H9 (cell line): ENCODE measurements at regions not wholly inside any gene's neighbourhood (a gene's known extent, or its start where the extent isn't known, plus 50 kb on each side); places are given as distances from the start of the nearest gene placed in this dataset.

ENCODE experiments used
- DNase-seq: peaks from one replicate; pipeline ENCODE4 v3.0.0-alpha.2; 2017
- H2AFZ ChIP-seq: one replicate; pipeline ENCODE4 v1.6.1; 2013; ENCODE audit warnings: mild to moderate bottlenecking, low read length, control low read depth, moderate library complexity
- H2AK5ac ChIP-seq: 2 replicates; pipeline ENCODE4 v1.6.1; 2013; ENCODE audit warnings: low read length, control low read depth, mixed read lengths; ENCODE audit not compliant: insufficient read length
- H2BK120ac ChIP-seq: one replicate; pipeline ENCODE4 v1.6.1; 2013; ENCODE audit warnings: low read depth, mild to moderate bottlenecking, low read length, control low read depth, inconsistent platforms; ENCODE audit not compliant: poor library complexity, severe bottlenecking
- H2BK12ac ChIP-seq: 2 replicates; pipeline ENCODE4 v1.6.1; 2013; ENCODE audit warnings: low read length, control low read depth, mixed read lengths, low read depth; ENCODE audit not compliant: insufficient read length
- H2BK15ac ChIP-seq: 2 replicates; pipeline ENCODE4 v1.6.1; 2013; ENCODE audit warnings: low read depth, low read length, control low read depth
- H2BK20ac ChIP-seq: one replicate; pipeline ENCODE4 v1.6.1; 2013; ENCODE audit warnings: low read depth, mild to moderate bottlenecking, low read length, control low read depth, inconsistent platforms; ENCODE audit not compliant: poor library complexity, severe bottlenecking
- H2BK5ac ChIP-seq: 2 replicates; pipeline ENCODE4 v1.6.1; 2013; ENCODE audit warnings: low read length, control low read depth, mixed read lengths; ENCODE audit not compliant: insufficient read length
- H3K14ac ChIP-seq: 2 replicates; pipeline ENCODE4 v1.6.1; 2013; ENCODE audit warnings: low read length, control low read depth; ENCODE audit not compliant: insufficient read depth
- H3K18ac ChIP-seq: 2 replicates; pipeline ENCODE4 v1.6.1; 2013; ENCODE audit warnings: low read depth, mild to moderate bottlenecking, mixed read lengths, low read length, control low read depth; ENCODE audit not compliant: insufficient read length
- H3K23ac ChIP-seq: 2 replicates; pipeline ENCODE4 v1.6.1; 2013; ENCODE audit warnings: low read length, control low read depth, mixed read lengths, low read depth; ENCODE audit not compliant: insufficient read length
- H3K23me2 ChIP-seq: 2 replicates; pipeline ENCODE4 v1.6.1; 2013; ENCODE audit warnings: low read depth, mild to moderate bottlenecking, mixed read lengths, low read length, control low read depth; ENCODE audit not compliant: insufficient read length, poor library complexity, severe bottlenecking
- H3K27ac ChIP-seq: 2 replicates; pipeline ENCODE4 v1.5.1; 2013; ENCODE audit warnings: low read length, control low read depth, mixed read lengths, low read depth; ENCODE audit not compliant: insufficient read length
- H3K27me3 ChIP-seq: 2 replicates; pipeline ENCODE4 v1.6.1; 2013; ENCODE audit warnings: low read length, control low read depth, inconsistent platforms; ENCODE audit not compliant: insufficient read depth
- H3K4ac ChIP-seq: 2 replicates; pipeline ENCODE4 v1.6.1; 2013; ENCODE audit warnings: low read depth, mild to moderate bottlenecking, control low read depth, inconsistent platforms, low read length, moderate library complexity
- H3K4me1 ChIP-seq: 2 replicates; pipeline ENCODE4 v1.6.1; 2013; ENCODE audit warnings: low read length, control low read depth, inconsistent platforms; ENCODE audit not compliant: insufficient read depth
- H3K4me2 ChIP-seq: 2 replicates; pipeline ENCODE4 v1.6.1; 2013; ENCODE audit warnings: low read length, control low read depth, mixed read lengths; ENCODE audit not compliant: insufficient read length, insufficient read depth
- H3K56ac ChIP-seq: 2 replicates; pipeline ENCODE4 v1.6.1; 2013; ENCODE audit warnings: low read depth, mild to moderate bottlenecking, mixed read lengths, low read length, control low read depth; ENCODE audit not compliant: insufficient read length
- H3K79me1 ChIP-seq: 2 replicates; pipeline ENCODE4 v1.6.1; 2013; ENCODE audit warnings: low read depth, mild to moderate bottlenecking, moderate library complexity, low read length, control low read depth, inconsistent platforms; ENCODE audit not compliant: insufficient read depth, poor library complexity, severe bottlenecking
- H3K79me2 ChIP-seq: 2 replicates; pipeline ENCODE4 v1.6.1; 2013; ENCODE audit warnings: low read length, control low read depth, inconsistent platforms; ENCODE audit not compliant: insufficient read depth
- H3K9ac ChIP-seq: 2 replicates; pipeline ENCODE4 v1.6.1; 2013; ENCODE audit warnings: low read length, control low read depth, mixed read lengths; ENCODE audit not compliant: insufficient read length; ENCODE audit errors: extremely low read depth
- H3K9me3 ChIP-seq: one replicate; pipeline ENCODE4 v1.6.1; 2013; ENCODE audit warnings: low read depth, low read length, inconsistent platforms; ENCODE audit not compliant: control insufficient read depth
- H3T11ph ChIP-seq: one replicate; pipeline ENCODE4 v1.6.1; 2013; ENCODE audit warnings: mild to moderate bottlenecking, low read length, control low read depth, inconsistent platforms
- H4K20me1 ChIP-seq: one replicate; pipeline ENCODE4 v1.6.1; 2013; ENCODE audit not compliant: control insufficient read depth, insufficient read length, insufficient read depth
- H4K5ac ChIP-seq: 2 replicates; pipeline ENCODE4 v1.6.1; 2013; ENCODE audit warnings: low read depth, mild to moderate bottlenecking, mixed read lengths, low read length, control low read depth; ENCODE audit not compliant: insufficient read length
- H4K8ac ChIP-seq: replicated peaks from 2 replicates; pipeline ENCODE4 v1.6.1; 2013; ENCODE audit warnings: low read length, control low read depth, mixed read lengths, low read depth; ENCODE audit not compliant: insufficient read length
- H4K91ac ChIP-seq: 2 replicates; pipeline ENCODE4 v1.6.1; 2013; ENCODE audit warnings: low read depth, mild to moderate bottlenecking, moderate library complexity, mixed read lengths, low read length, control low read depth; ENCODE audit not compliant: insufficient read length
- H3K27ac Mint-ChIP-seq, 3 experiments: 2 replicates in 2 of 3; 3 replicates in 1 of 3; pipeline ENCODE4 v1.8.0; 2020 to 2021; ENCODE audit warnings: mixed read lengths in 3 of 3, mild to moderate bottlenecking in 1 of 3, moderate library complexity in 1 of 3
- H3K27me3 Mint-ChIP-seq: 2 replicates; pipeline ENCODE4 v1.8.0; 2021; ENCODE audit warnings: low read depth, mild to moderate bottlenecking, moderate library complexity, mixed read lengths
- H3K36me3 Mint-ChIP-seq, 3 experiments: 2 replicates in 2 of 3; 3 replicates in 1 of 3; pipeline ENCODE4 v1.8.0; 2020 to 2021; ENCODE audit warnings: low read depth in 3 of 3, mixed read lengths in 3 of 3; ENCODE audit not compliant: insufficient read depth in 1 of 3
- H3K4me1 Mint-ChIP-seq, 2 experiments: 2 replicates each; pipeline ENCODE4 v1.8.0; 2020; ENCODE audit warnings: mixed read lengths in 2 of 2
- H3K4me3 Mint-ChIP-seq, 2 experiments: 2 replicates in 1 of 2; 3 replicates in 1 of 2; pipeline ENCODE4 v1.8.0; 2020 to 2021; ENCODE audit warnings: mild to moderate bottlenecking in 2 of 2, mixed read lengths in 2 of 2, moderate library complexity in 1 of 2
- H3K9me3 Mint-ChIP-seq, 2 experiments: 2 replicates in 1 of 2; 3 replicates in 1 of 2; pipeline ENCODE4 v1.8.0; 2020; ENCODE audit warnings: mild to moderate bottlenecking in 2 of 2, mixed read lengths in 2 of 2, moderate library complexity in 1 of 2
- CTCF ChIP-seq: fragments of 200-600 bp; sonication (generic); conservative IDR thresholded peaks from 3 replicates; pipeline ENCODE4 v1.8.0; 2021; ENCODE audit warnings: antibody characterized with exemption, mild to moderate bottlenecking
- WGBS: extraction: QIAGEN DNeasy Blood & Tissue Kit; methylation state at CpG from one replicate; pipeline ENCODE4 v1.1.7; 2013; ENCODE audit warnings: missing lambda C conversion rate, low lambda C conversion rate, mixed read lengths; ENCODE audit not compliant: insufficient read length; ENCODE audit errors: extremely low coverage; 5-methylcytosine and 5-hydroxymethylcytosine counted together

- H3K18ac ChIP-seq: no peak overlapping the region
- no peak overlapping the region for H3K4me3 Mint-ChIP-seq
- no peak overlapping the region for H2BK20ac ChIP-seq
- H2BK12ac ChIP-seq: no peak overlapping the region
- no peaks in the 10 kb centered on the region for H3K23me2 ChIP-seq
- H3K9me3 Mint-ChIP-seq: no peaks in the 10 kb centered on the region; a peak in 3 of 5 replicates
- no peak overlapping the region for H2AK5ac ChIP-seq
- no peak overlapping the region for H2BK15ac ChIP-seq
- no peak overlapping the region for H2AFZ ChIP-seq
- H3K4ac ChIP-seq: no peak overlapping the region
- no CpG with 5 or more reads among the region's 1 CpG for WGBS
- H2BK120ac ChIP-seq: no peak overlapping the region
- no peaks in the 10 kb centered on the region for H3K4me1 ChIP-seq
- no peaks in the 10 kb centered on the region for H3K27me3 Mint-ChIP-seq
- H2BK5ac ChIP-seq: no peak overlapping the region
- no peaks in the 10 kb centered on the region for H3K79me1 ChIP-seq
- H3T11ph ChIP-seq: no peak overlapping the region
- no peak overlapping the region for H3K14ac ChIP-seq
- H4K5ac ChIP-seq: no peak overlapping the region
- no peak overlapping the region for H3K27ac ChIP-seq
- H3K27me3 ChIP-seq: no peaks in the 10 kb centered on the region; the same call in 1 of the 2 replicates
- no peak overlapping the region for H4K91ac ChIP-seq
- no peak overlapping the region for H3K9ac ChIP-seq
- no peaks in the 10 kb centered on the region for H3K79me2 ChIP-seq
- H3K36me3 Mint-ChIP-seq: no peaks in the 10 kb centered on the region
- H3K4me2 ChIP-seq: no peak overlapping the region
- DNase-seq: no peak
- no peak overlapping the region for H3K27ac Mint-ChIP-seq
- no peak overlapping the region for H3K56ac ChIP-seq
- no peak overlapping the region for H4K8ac ChIP-seq
- H3K23ac ChIP-seq: no peak overlapping the region
- H3K4me1 Mint-ChIP-seq: no peaks in the 10 kb centered on the region
- H4K20me1 ChIP-seq: no peaks in the 10 kb centered on the region
- TF ChIP-seq CTCF: no peak
- H3K9me3 ChIP-seq: no peaks in the 10 kb centered on the region
Measured at GRCh38 chr3:43236008-43236407, 50.3 kb upstream of the SNRK start.
